OCI-LY7 (cell line): ENCODE measurements at regions not wholly inside any gene's neighbourhood (a gene's known extent, or its start where the extent isn't known, plus 50 kb on each side); places are given as distances from the start of the nearest gene placed in this dataset.

ENCODE experiments used
- BruUV-seq: library from RNA; stranded (reverse); fragments of 400-500 nt; replicated peaks from 2 replicates; lab custom pipeline; 2021; lab: Mats Ljungman, UMichigan
- CTCF ChIA-PET: fragments of 300-600 bp; sonication (Branson Sonifier 250); formaldehyde crosslinking; loops from one replicate; lab custom pipeline; 2022; ENCODE audit warnings: antibody characterized with exemption; ENCODE audit not compliant: unreplicated experiment; lab: Charles Lee
- POLR2A ChIA-PET: fragments of 300-600 bp; sonication (Branson Sonifier 250); formaldehyde crosslinking; loops from one replicate; lab custom pipeline; 2022; ENCODE audit warnings: antibody characterized with exemption; lab: Charles Lee
- DNase-seq: peaks from one replicate; pipeline ENCODE4 v3.0.0-alpha.2; 2015; ENCODE audit warnings: low spot score
- H2AFZ ChIP-seq: fragments of 200-600 bp; sonication (generic), shearing (Covaris generic); 2 replicates; pipeline ENCODE4 v1.6.1; 2014; ENCODE audit warnings: mild to moderate bottlenecking, antibody characterized with exemption, low read length, moderate library complexity
- H3K27ac ChIP-seq: fragments of 200-600 bp; sonication (generic); 2 replicates; pipeline ENCODE4 v1.5.1; 2014; ENCODE audit warnings: mixed run types, low read depth, mild to moderate bottlenecking, moderate library complexity, low read length, inconsistent platforms; ENCODE audit not compliant: poor library complexity, severe bottlenecking
- H3K36me3 ChIP-seq: fragments of 200-600 bp; sonication (generic); 2 replicates; pipeline ENCODE4 v1.6.1; 2014; ENCODE audit warnings: mild to moderate bottlenecking, antibody characterized with exemption, low read length, moderate library complexity, mixed read lengths; ENCODE audit not compliant: insufficient read depth
- H3K4me1 ChIP-seq: fragments of 200-600 bp; sonication (generic); 2 replicates; pipeline ENCODE4 v1.5.1; 2014; ENCODE audit warnings: mild to moderate bottlenecking, low read length; ENCODE audit not compliant: insufficient read depth, poor library complexity, severe bottlenecking
- H3K4me2 ChIP-seq: fragments of 200-600 bp; sonication (generic); 2 replicates; pipeline ENCODE4 v1.6.1; 2014; ENCODE audit warnings: mild to moderate bottlenecking, low read length
- H3K4me3 ChIP-seq: fragments of 200-600 bp; sonication (generic); 2 replicates; pipeline ENCODE4 v1.5.1; 2014; ENCODE audit warnings: mild to moderate bottlenecking, low read depth, low read length; ENCODE audit not compliant: poor library complexity, severe bottlenecking
- H3K79me2 ChIP-seq: fragments of 200-600 bp; sonication (generic); 2 replicates; pipeline ENCODE4 v1.6.1; 2016; ENCODE audit warnings: low read depth, mild to moderate bottlenecking, low read length, moderate library complexity, mixed read lengths; ENCODE audit not compliant: insufficient read depth
- H3K9me2 ChIP-seq: fragments of 200-600 bp; sonication (generic); 2 replicates; pipeline ENCODE4 v1.6.1; 2016; ENCODE audit warnings: mild to moderate bottlenecking, low read length, mixed read lengths; ENCODE audit not compliant: insufficient read depth
- H3K9me3 ChIP-seq: fragments of 200-600 bp; sonication (generic); 2 replicates; pipeline ENCODE4 v1.6.1; 2014; ENCODE audit warnings: mild to moderate bottlenecking, mixed run types, low read length, mixed read lengths
- H4K20me1 ChIP-seq: fragments of 200-600 bp; sonication (generic); 2 replicates; pipeline ENCODE4 v1.6.1; 2014; ENCODE audit warnings: mild to moderate bottlenecking, antibody characterized with exemption, low read length, moderate library complexity, mixed read lengths; ENCODE audit not compliant: insufficient read depth
- EZH2phosphoT487 ChIP-seq: fragments of 200-600 bp; sonication (generic); IDR thresholded peaks from 2 replicates; pipeline ENCODE4 v1.6.1; 2018; ENCODE audit warnings: low read depth, borderline replicate concordance, mild to moderate bottlenecking, mixed run types, antibody characterized with exemption, low read length, moderate library complexity, mixed read lengths
- intact Hi-C: fragments of 100-400 bp; cut with micrococcal nuclease; formaldehyde crosslinking; loops from one replicate; pipeline ENCODE4 v1.10.0; 2022; ENCODE audit not compliant: unreplicated experiment
- TF ChIP-seq, protein P1 (sequence below): fragments of 200-600 bp; sonication (generic); conservative IDR thresholded peaks from 2 replicates; pipeline ENCODE4 v1.5.1; 2014; ENCODE audit warnings: mild to moderate bottlenecking, antibody characterized with exemption, low read length, moderate library complexity, mixed read lengths

DNA sequence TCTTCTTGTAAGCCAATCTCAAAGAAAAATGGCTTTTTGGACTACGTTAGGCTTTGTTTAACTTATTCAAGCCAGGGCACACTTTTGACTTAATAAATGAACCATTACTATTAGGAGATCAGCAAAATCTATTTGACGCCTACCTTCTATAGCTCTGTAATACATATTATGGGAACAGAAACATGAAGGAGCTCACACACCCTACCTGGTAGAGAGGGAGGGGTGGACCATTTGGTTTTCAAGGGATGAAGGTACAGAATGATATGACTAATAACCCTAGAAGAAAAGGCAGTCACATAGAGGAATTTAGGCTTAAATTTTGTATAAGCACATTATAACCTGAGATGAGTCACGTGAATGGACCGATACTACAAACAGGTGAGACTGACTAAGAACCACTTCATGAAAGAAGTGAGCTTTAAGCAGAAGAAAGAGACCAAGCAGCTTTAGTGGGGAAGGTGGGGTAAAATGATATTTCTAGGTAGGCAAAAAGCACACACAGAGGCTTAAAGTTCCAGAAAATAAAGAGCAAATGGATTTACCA lies 106.8 kb upstream of the CTTNBP2 start:
- POLR2A ChIA-PET = no interaction called here
- Histone ChIP-seq H3K27ac (no peak overlapping the region), H3K79me2 (no peaks in the 10 kb centered on the region), H3K9me2 (no peaks in the 10 kb centered on the region), H3K9me3 (no peaks in the 10 kb centered on the region), H3K4me1 (no peaks in the 10 kb centered on the region), H3K4me2 (no peak overlapping the region), H4K20me1 (no peaks in the 10 kb centered on the region), H3K36me3 (no peaks in the 10 kb centered on the region), H2AFZ (no peak overlapping the region), H3K4me3 (no peak overlapping the region)
- TF ChIP-seq, protein P1, sequence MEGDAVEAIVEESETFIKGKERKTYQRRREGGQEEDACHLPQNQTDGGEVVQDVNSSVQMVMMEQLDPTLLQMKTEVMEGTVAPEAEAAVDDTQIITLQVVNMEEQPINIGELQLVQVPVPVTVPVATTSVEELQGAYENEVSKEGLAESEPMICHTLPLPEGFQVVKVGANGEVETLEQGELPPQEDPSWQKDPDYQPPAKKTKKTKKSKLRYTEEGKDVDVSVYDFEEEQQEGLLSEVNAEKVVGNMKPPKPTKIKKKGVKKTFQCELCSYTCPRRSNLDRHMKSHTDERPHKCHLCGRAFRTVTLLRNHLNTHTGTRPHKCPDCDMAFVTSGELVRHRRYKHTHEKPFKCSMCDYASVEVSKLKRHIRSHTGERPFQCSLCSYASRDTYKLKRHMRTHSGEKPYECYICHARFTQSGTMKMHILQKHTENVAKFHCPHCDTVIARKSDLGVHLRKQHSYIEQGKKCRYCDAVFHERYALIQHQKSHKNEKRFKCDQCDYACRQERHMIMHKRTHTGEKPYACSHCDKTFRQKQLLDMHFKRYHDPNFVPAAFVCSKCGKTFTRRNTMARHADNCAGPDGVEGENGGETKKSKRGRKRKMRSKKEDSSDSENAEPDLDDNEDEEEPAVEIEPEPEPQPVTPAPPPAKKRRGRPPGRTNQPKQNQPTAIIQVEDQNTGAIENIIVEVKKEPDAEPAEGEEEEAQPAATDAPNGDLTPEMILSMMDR = no peak
- no peak for TF ChIP-seq EZH2phosphoT487
- no TSS peak for BruUV-seq
- CTCF ChIA-PET = no interaction called here
- no peak for DNase-seq
- intact Hi-C loops = no loop called here

DNA sequence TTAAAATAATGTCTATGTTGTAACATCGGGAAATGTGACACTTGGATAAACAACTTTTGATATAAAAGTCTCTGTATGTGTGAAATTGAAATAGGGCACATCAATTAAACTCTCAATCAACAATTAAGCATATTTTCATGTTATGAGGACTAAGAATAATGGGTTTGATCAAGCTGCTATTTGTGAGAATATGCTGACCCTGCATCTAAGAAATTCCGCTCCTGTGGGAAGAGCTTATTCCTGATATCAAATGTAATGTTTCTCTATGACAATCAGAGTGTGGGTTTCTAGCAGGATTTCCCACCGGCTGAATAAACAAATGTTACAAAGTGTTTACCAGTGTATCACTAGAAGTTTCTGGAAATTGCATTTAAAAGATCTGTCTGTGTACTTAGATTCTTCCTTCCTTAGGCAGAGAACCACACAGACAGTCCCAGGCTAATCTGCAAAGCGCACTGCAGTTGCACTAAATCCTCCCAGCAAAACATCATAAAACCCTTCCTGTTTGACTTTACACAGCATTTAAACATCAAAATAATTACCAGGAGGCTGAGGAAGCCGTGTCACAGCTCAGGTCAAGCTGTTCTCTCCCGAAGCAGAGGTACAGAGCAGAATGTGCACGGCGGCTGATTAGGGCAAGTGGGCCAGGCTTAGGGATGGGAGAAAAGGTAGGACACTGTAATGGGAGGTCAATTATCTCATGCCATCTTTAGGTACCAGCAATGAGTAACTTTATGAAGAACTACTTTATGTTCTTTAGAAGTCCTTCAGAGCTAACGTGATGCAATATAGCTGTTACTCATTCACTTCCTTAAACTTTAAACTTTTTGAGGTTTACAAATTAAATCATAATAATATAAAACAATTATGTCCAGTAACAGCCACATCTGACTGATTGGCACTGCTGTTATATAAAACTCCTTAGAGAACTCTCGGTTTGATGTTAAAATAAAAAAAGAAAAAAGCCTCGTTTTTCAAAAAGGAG lies 109.1 kb upstream of the CTTNBP2 start:
- intact Hi-C loops = no loop called here
- Histone ChIP-seq H3K79me2 (no peaks in the 10 kb centered on the region), H3K4me2 (no peak overlapping the region), H2AFZ (no peak overlapping the region), H3K27ac (no peak overlapping the region), H3K4me1 (no peaks in the 10 kb centered on the region), H4K20me1 (no peaks in the 10 kb centered on the region), H3K36me3 (no peaks in the 10 kb centered on the region), H3K9me3 (no peaks in the 10 kb centered on the region), H3K9me2 (no peaks in the 10 kb centered on the region), H3K4me3 (no peak overlapping the region)
- no TSS peak for BruUV-seq
- ChIA-PET CTCF (no interaction called here), POLR2A (no interaction called here)
- TF ChIP-seq, protein P1 = no peak
- no peak for TF ChIP-seq EZH2phosphoT487
- no peak for DNase-seq
